ENCODE measurements at regions not wholly inside any gene's neighbourhood (a gene's known extent, or its start where the extent isn't known, plus 50 kb on each side); places are given as distances from the start of the nearest gene placed in this dataset.

GRCh38 chr20:43846516-43846905 lies 68.1 kb upstream of the TOX2 start:
- intact Hi-C loops (cut with micrococcal nuclease), result loop anchor here (10.0 kb wide), 1 partner anchor 238 kb away; no protein-coding TSS in a partner anchor
- Mint-ChIP-seq H3K4me1 (no peaks in the 10 kb centered on the region), H3K9me3 (no peaks in the 10 kb centered on the region), H3K27me3 (no peaks in the 10 kb centered on the region), H3K27ac (no peak overlapping the region), H3K36me3 (ENCODE audit: low read depth) (no peaks in the 10 kb centered on the region), H3K4me3 (no peak overlapping the region)
- ATAC-seq (ENCODE audit: low read depth) (no peak), DNase-seq (no peak)
- TF ChIP-seq CTCF (IDR thresholded peaks at IDR 0.05), result no peak
- CTCF ChIA-PET, result no interaction called here
- POLR2A ChIA-PET, result no interaction called here

GRCh38 chr20:43844778-43845614 lies 69.7 kb upstream of the TOX2 start:
- intact Hi-C loops (cut with micrococcal nuclease), result loop anchor here (5.0 to 10.0 kb wide), 2 partner anchors 112 to 240 kb away; no protein-coding TSS in a partner anchor
- Mint-ChIP-seq H3K36me3 (ENCODE audit: low read depth) (no peaks in the 10 kb centered on the region), H3K4me1 (peaks cover 6% of the 10 kb centered on the region), H3K4me3 (no peak overlapping the region), H3K9me3 (no peaks in the 10 kb centered on the region), H3K27ac (no peak overlapping the region), H3K27me3 (no peaks in the 10 kb centered on the region)
- ChIA-PET POLR2A (no interaction called here), CTCF (interaction anchor here (1.6 kb wide), 1 partner anchor 95 kb away, joined by 4 read pairs; no protein-coding TSS in a partner anchor)
- ATAC-seq (ENCODE audit: low read depth), result no peak
- DNase-seq, result no peak
- TF ChIP-seq CTCF (IDR thresholded peaks at IDR 0.05), result no peak

GRCh38 chr20:43843965-43844660 lies 70.5 kb upstream of the TOX2 start:
- CTCF ChIA-PET, result interaction anchor here (1.6 kb wide), 1 partner anchor 94 kb away, joined by 4 read pairs; no protein-coding TSS in a partner anchor
- Mint-ChIP-seq H3K4me1 (peaks cover 6% of the 10 kb centered on the region), H3K36me3 (ENCODE audit: low read depth) (no peaks in the 10 kb centered on the region), H3K4me3 (no peak overlapping the region), H3K27ac (no peak overlapping the region), H3K9me3 (no peaks in the 10 kb centered on the region), H3K27me3 (no peaks in the 10 kb centered on the region)
- DNase-seq (no peak), ATAC-seq (ENCODE audit: low read depth) (no peak)
- intact Hi-C loops (cut with micrococcal nuclease), result loop anchor here (5.0 to 10.0 kb wide), 2 partner anchors 113 to 241 kb away; no protein-coding TSS in a partner anchor
- POLR2A ChIA-PET, result no interaction called here
- no peak for TF ChIP-seq CTCF (IDR thresholded peaks at IDR 0.05)

GRCh38 chr20:43843096-43843964 lies 71.3 kb upstream of the TOX2 start:
- ChIA-PET POLR2A (no interaction called here), CTCF (interaction anchor here (1.6 kb wide), 1 partner anchor 94 kb away, joined by 4 read pairs; no protein-coding TSS in a partner anchor)

More at GRCh38 chr20:43843096-43843964, 71.3 kb upstream of the TOX2 start:
- ATAC-seq (ENCODE audit: low read depth), result no peak
- Mint-ChIP-seq H3K27me3 (no peaks in the 10 kb centered on the region), H3K36me3 (ENCODE audit: low read depth) (no peaks in the 10 kb centered on the region), H3K9me3 (no peaks in the 10 kb centered on the region), H3K4me1 (peaks cover 6% of the 10 kb centered on the region), H3K27ac (no peak overlapping the region), H3K4me3 (no peak overlapping the region)
- no peak for TF ChIP-seq CTCF (IDR thresholded peaks at IDR 0.05)
- intact Hi-C loops (cut with micrococcal nuclease), result loop anchor here (5.0 to 10.0 kb wide), 2 partner anchors 114 to 241 kb away; no protein-coding TSS in a partner anchor
- DNase-seq, result no peak

All from activated B cell treated with CpG ODN at 0.5 μM for 24 hours (primary cell).